DOHH2 (cell line): ENCODE measurements at regions not wholly inside any gene's neighbourhood (a gene's known extent, or its start where the extent isn't known, plus 50 kb on each side); places are given as distances from the start of the nearest gene placed in this dataset.

ENCODE experiments used
- CTCF ChIP-seq: fragments of 200-600 bp; sonication (generic); IDR thresholded peaks from one replicate; pipeline ENCODE4 v1.5.1; 2014; ENCODE audit warnings: antibody characterized with exemption, mild to moderate bottlenecking, low read depth, low read length; ENCODE audit not compliant: poor library complexity, severe bottlenecking
- EZH2phosphoT487 ChIP-seq: fragments of 200-600 bp; sonication (generic); IDR thresholded peaks from 2 replicates; pipeline ENCODE4 v1.6.1; 2017; ENCODE audit warnings: borderline replicate concordance, mild to moderate bottlenecking, antibody characterized with exemption, low read length, moderate library complexity, mixed read lengths

GRCh38 chr10:111766464-111766863 lies 417.1 kb downstream of the GPAM start:
- no peak for TF ChIP-seq CTCF
- no peak for TF ChIP-seq EZH2phosphoT487
